ENCODE measurements at regions not wholly inside any gene's neighbourhood (a gene's known extent, or its start where the extent isn't known, plus 50 kb on each side); places are given as distances from the start of the nearest gene placed in this dataset.

- no peak for TF ChIP-seq CTCF (IDR thresholded peaks at IDR 0.05; ENCODE audit: insufficient read depth, low read length, severe bottlenecking)
- Histone ChIP-seq H3K27me3 (ENCODE audit: control insufficient read depth, insufficient read depth, low read length) (no peaks in the 10 kb centered on the region), H3K36me3 (ENCODE audit: control insufficient read depth, insufficient read depth, low read length) (no peaks in the 10 kb centered on the region), H3K4me3 (ENCODE audit: low read depth, low read length) (no peak overlapping the region)
- DNase-seq (ENCODE audit: low read depth) (peak; percentile 87), FAIRE-seq (peak; percentile 93)
Measured at GRCh38 chr11:11220786-11221185, 132.3 kb downstream of the CSNK2A3 start.

GRCh38 chr11:11218629-11218986, 134.4 kb downstream of the CSNK2A3 start:
- H3K36me3 ChIP-seq (ENCODE audit: control insufficient read depth, insufficient read depth, low read length), result no peaks in the 10 kb centered on the region
- H3K27me3 ChIP-seq (ENCODE audit: control insufficient read depth, insufficient read depth, low read length), result peaks cover 4% of the 10 kb centered on the region
- H3K4me3 ChIP-seq (ENCODE audit: low read depth, low read length), result no peak overlapping the region
- DNase-seq (ENCODE audit: low read depth) (peak; percentile 3), FAIRE-seq (no peak)
- TF ChIP-seq CTCF (IDR thresholded peaks at IDR 0.05; ENCODE audit: insufficient read depth, low read length, severe bottlenecking), result no peak

GRCh38 chr11:11217929-11218628, 135.0 kb downstream of the CSNK2A3 start:
- FAIRE-seq (peak; percentile 40), DNase-seq (ENCODE audit: low read depth) (no peak)
- H3K27me3 ChIP-seq (ENCODE audit: control insufficient read depth, insufficient read depth, low read length), result peaks cover 5% of the 10 kb centered on the region
- no peaks in the 10 kb centered on the region for H3K36me3 ChIP-seq (ENCODE audit: control insufficient read depth, insufficient read depth, low read length)
- no peak for TF ChIP-seq CTCF (IDR thresholded peaks at IDR 0.05; ENCODE audit: insufficient read depth, low read length, severe bottlenecking)
- no peak overlapping the region for H3K4me3 ChIP-seq (ENCODE audit: low read depth, low read length)

- no peak overlapping the region for H3K4me3 ChIP-seq (ENCODE audit: low read depth, low read length)
- H3K27me3 ChIP-seq (ENCODE audit: control insufficient read depth, insufficient read depth, low read length), result peaks cover 7% of the 10 kb centered on the region
- H3K36me3 ChIP-seq (ENCODE audit: control insufficient read depth, insufficient read depth, low read length), result no peaks in the 10 kb centered on the region
- DNase-seq (ENCODE audit: low read depth) (no peak), FAIRE-seq (peak; percentile 68)
- no peak for TF ChIP-seq CTCF (IDR thresholded peaks at IDR 0.05; ENCODE audit: insufficient read depth, low read length, severe bottlenecking)
Measured at GRCh38 chr11:11217289-11217928, 135.6 kb downstream of the CSNK2A3 start.

- no peak for TF ChIP-seq CTCF (IDR thresholded peaks at IDR 0.05; ENCODE audit: insufficient read depth, low read length, severe bottlenecking)
- Histone ChIP-seq H3K4me3 (ENCODE audit: low read depth, low read length) (no peak overlapping the region), H3K36me3 (ENCODE audit: control insufficient read depth, insufficient read depth, low read length) (no peaks in the 10 kb centered on the region), H3K27me3 (ENCODE audit: control insufficient read depth, insufficient read depth, low read length) (peaks cover 7% of the 10 kb centered on the region)
- DNase-seq (ENCODE audit: low read depth) (no peak), FAIRE-seq (no peak)
Measured at GRCh38 chr11:11215944-11216343, 137.1 kb downstream of the CSNK2A3 start.

All from bronchial epithelial cell (primary cell).